ENCODE measurements at regions not wholly inside any gene's neighbourhood (a gene's known extent, or its start where the extent isn't known, plus 50 kb on each side); places are given as distances from the start of the nearest gene placed in this dataset.
A peak's percentile ranks its signal among the peaks of the same experiment; 100 is the strongest.

- ChIA-PET POLR2A (ENCODE audit: partially characterized antibody) (no interaction called here), CTCF (ENCODE audit: partially characterized antibody) (interaction anchor here (0.6 to 0.8 kb wide), 3 partner anchors 13 to 487 kb away, joined by 3 to 4 read pairs (median 3); no protein-coding TSS in a partner anchor)
- Histone ChIP-seq H3K23ac (ENCODE audit: insufficient read length) (no peak overlapping the region), H2BK120ac (replicated peaks; ENCODE audit: low read depth, low read length) (no peak overlapping the region), H2AK5ac (ENCODE audit: low read depth, low read length) (no peak overlapping the region), H3K36me3 (ENCODE audit: control insufficient read depth in 2 of 4, insufficient read depth in 4 of 4, low read length in 3 of 4) (no peaks in the 10 kb centered on the region), H3K23me2 (ENCODE audit: low read depth, low read length) (no peaks in the 10 kb centered on the region), H3K27me3 (replicated peaks in 1 of 4; ENCODE audit: control insufficient read depth in 3 of 4, extremely low read depth in 1 of 4, insufficient read depth in 3 of 4, low read length in 3 of 4) (no peaks in the 10 kb centered on the region), H3K18ac (ENCODE audit: extremely low read depth, low read length) (no peak overlapping the region), H2BK20ac (ENCODE audit: low read length) (no peak overlapping the region), H2BK12ac (ENCODE audit: low read depth, low read length) (no peak overlapping the region), H2BK15ac (ENCODE audit: low read length) (no peak overlapping the region), H2BK5ac (ENCODE audit: low read depth, low read length) (no peak overlapping the region), H3K9me3 (ENCODE audit: insufficient read depth in 2 of 2, low read depth in 1 of 2, low read length in 1 of 2) (no peaks in the 10 kb centered on the region; a peak in 1 of 4 replicates), H4K91ac (replicated peaks; ENCODE audit: insufficient read length, low read length) (no peak overlapping the region), H4K8ac (ENCODE audit: extremely low read depth, insufficient read depth, low read length) (no peak overlapping the region), H3K4me1 (replicated peaks in 1 of 4; ENCODE audit: control insufficient read depth in 3 of 4, insufficient read depth in 4 of 4, low read length in 3 of 4) (no peaks in the 10 kb centered on the region), H4K20me1 (replicated peaks in 1 of 2; ENCODE audit: control insufficient read depth in 1 of 2, insufficient read depth in 2 of 2, low read length in 2 of 2) (no peaks in the 10 kb centered on the region), H3K14ac (ENCODE audit: insufficient read length) (no peak overlapping the region), H3K4ac (replicated peaks; ENCODE audit: insufficient read length, low read depth, low read length) (no peak overlapping the region), H3K4me2 (ENCODE audit: insufficient read depth in 1 of 2, low read depth in 2 of 2, low read length in 2 of 2) (no peak overlapping the region), H3K79me1 (ENCODE audit: low read depth, low read length) (no peaks in the 10 kb centered on the region), H3K27ac (ENCODE audit: low read depth, low read length) (no peak overlapping the region), H3K56ac (replicated peaks; ENCODE audit: insufficient read length, low read depth, low read length) (no peak overlapping the region), H4K5ac (ENCODE audit: insufficient read length, low read depth, low read length) (no peak overlapping the region), H3K9ac (replicated peaks in 1 of 4; ENCODE audit: extremely low read depth in 1 of 4, low read depth in 3 of 4, low read length in 3 of 4) (no peak overlapping the region), H3K79me2 (ENCODE audit: control insufficient read depth in 1 of 2, insufficient read depth in 2 of 2, low read length in 2 of 2) (no peaks in the 10 kb centered on the region), H2AFZ (ENCODE audit: low read length) (peak overlapping the region; percentile 34; the same call in 1 of the 2 replicates), H3K4me3 (ENCODE audit: extremely low read depth in 1 of 4, insufficient read depth in 2 of 4, low read depth in 3 of 4, low read length in 4 of 4) (no peak overlapping the region)
- TF ChIP-seq TAF1 (IDR thresholded peaks at IDR 0.05; ENCODE audit: low read depth, low read length) = no peak
- no peak for TF ChIP-seq YY1 (IDR thresholded peaks at IDR 0.05; ENCODE audit: low read depth, low read length)
- no peak for TF ChIP-seq HDAC6 (IDR thresholded peaks at IDR 0.05; ENCODE audit: low read depth, low read length)
- TF ChIP-seq SRF (IDR thresholded peaks at IDR 0.05; ENCODE audit: low read depth, low read length) = no peak
- TF ChIP-seq RFX5 (IDR thresholded peaks at IDR 0.05; ENCODE audit: borderline replicate concordance, low read depth, low read length) = no peak
- TF ChIP-seq SUZ12 (IDR thresholded peaks at IDR 0.05; ENCODE audit: low read length) = no peak
- TF ChIP-seq NRF1 (IDR thresholded peaks at IDR 0.05; ENCODE audit: low read depth, low read length) = no peak
- TF ChIP-seq EP300 (IDR thresholded peaks at IDR 0.05; ENCODE audit: borderline replicate concordance in 1 of 2, low read depth in 2 of 2, low read length in 2 of 2) = no peak
- no peak for TF ChIP-seq SIRT6 (IDR thresholded peaks at IDR 0.05; ENCODE audit: low read length)
- TF ChIP-seq CHD1 (IDR thresholded peaks at IDR 0.05; ENCODE audit: low read depth, low read length) = no peak
- DNase-seq (ENCODE audit: low read depth in 1 of 2, low spot score in 2 of 2) (no peak), FAIRE-seq (no peak)
- 91% methylated on average over 2 of the region's 2 CpGs; no CpG with 5 or more reads in 1 of the 2 experiments for WGBS, 2 experiments (ENCODE audit: extremely low coverage in 1 of 2, insufficient coverage in 1 of 2, insufficient read length in 1 of 2, insufficient replicate concordance in 2 of 2, low coverage in 1 of 2, low lambda C conversion rate in 2 of 2, missing lambda C conversion rate in 1 of 2)
These were observed 526.0 kb downstream of the ZNF608 start for GRCh38 chr5:124220418-124220817.

Data from H1 (cell line).